Skeletal muscle satellite cell (primary cell): ENCODE measurements at regions not wholly inside any gene's neighbourhood (a gene's known extent, or its start where the extent isn't known, plus 50 kb on each side); places are given as distances from the start of the nearest gene placed in this dataset.

Source experiments
- H3K27me3 ChIP-seq: 2 replicates; pipeline ENCODE4 v1.7.0; 2013; ENCODE audit warnings: low read length; ENCODE audit not compliant: control insufficient read depth, insufficient read depth
- H3K36me3 ChIP-seq: 2 replicates; pipeline ENCODE4 v1.7.0; 2013; ENCODE audit warnings: mild to moderate bottlenecking, control low read depth, low read length; ENCODE audit not compliant: insufficient read depth
- H3K4me1 ChIP-seq: 2 replicates; pipeline ENCODE4 v1.7.0; 2013; ENCODE audit warnings: low read length; ENCODE audit not compliant: control insufficient read depth, insufficient read depth
- H3K4me2 ChIP-seq: 2 replicates; pipeline ENCODE4 v1.7.0; 2013; ENCODE audit warnings: mild to moderate bottlenecking, low read length
- H3K4me3 ChIP-seq: 2 replicates; pipeline ENCODE4 v1.7.0; 2013; ENCODE audit warnings: low read length
- H3K9ac ChIP-seq: 2 replicates; pipeline ENCODE4 v1.7.0; 2013; ENCODE audit warnings: mild to moderate bottlenecking, low read depth, low read length, moderate library complexity
- H3K9me3 ChIP-seq: replicated peaks from 2 replicates; pipeline ENCODE4 v1.7.0; 2013; ENCODE audit warnings: mild to moderate bottlenecking, control low read depth, low read length

DNA sequence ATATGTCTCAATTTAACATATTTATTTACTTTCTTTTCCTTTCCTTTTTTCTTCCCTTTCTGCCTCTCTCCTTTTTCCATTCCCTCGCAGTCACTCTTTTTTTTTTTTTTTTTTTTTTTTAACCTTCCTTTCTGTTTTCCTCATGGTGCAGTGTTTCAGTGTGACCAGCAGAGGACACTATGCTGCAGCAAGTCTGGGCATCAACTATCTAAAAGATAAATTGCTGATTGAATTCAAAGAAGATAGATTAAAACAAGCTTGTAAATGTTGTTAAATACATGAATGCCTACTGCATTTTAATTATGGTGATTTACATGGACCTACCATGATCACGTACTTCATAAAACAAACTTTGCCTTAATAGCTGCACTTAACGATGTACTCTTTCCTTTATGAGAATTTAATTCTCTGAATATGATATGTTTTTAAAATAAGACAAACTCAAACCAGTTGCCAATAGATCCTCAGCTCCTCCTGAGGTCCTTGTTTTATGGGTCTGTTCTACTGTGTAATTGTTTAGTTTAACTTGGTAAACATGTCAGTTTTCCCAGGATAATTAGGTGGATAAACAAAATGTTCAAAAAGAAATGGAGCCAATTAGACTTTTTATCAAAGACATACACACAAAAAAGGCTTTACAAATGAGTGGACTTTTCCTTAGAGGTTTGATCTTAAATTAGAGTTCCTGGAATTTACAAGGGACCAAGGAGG, 101.0 kb upstream of the AGR3 start:
- peak overlapping the region; percentile 36 for H3K4me2 ChIP-seq
- peak overlapping the region; percentile 37 for H3K9ac ChIP-seq
- H3K36me3 ChIP-seq, result no peaks in the 10 kb centered on the region
- H3K4me1 ChIP-seq, result peaks cover 29% of the 10 kb centered on the region
- H3K27me3 ChIP-seq, result no peaks in the 10 kb centered on the region
- H3K9me3 ChIP-seq, result no peaks in the 10 kb centered on the region
- no peak overlapping the region for H3K4me3 ChIP-seq

DNA sequence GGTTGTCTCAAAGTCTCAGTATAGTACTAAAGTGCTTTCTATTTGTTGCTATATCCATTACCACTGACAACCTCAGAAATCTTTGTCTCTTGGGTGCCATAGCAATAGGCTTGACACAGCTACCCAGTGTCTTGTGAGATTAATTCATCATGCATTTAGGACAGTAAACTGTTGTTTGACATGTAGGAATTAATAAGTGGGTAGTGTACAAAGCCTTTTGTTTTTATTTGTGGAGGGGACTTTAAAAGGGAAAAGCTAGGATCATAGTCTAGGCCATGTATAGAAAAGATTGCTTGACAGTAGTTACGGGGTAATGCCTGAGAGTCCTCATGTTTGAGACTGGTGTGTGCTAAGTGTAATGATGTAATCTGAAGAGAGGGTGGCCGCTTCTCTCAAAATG, 102.6 kb upstream of the AGR3 start:
- H3K9me3 ChIP-seq, result no peaks in the 10 kb centered on the region
- H3K27me3 ChIP-seq, result no peaks in the 10 kb centered on the region
- peaks cover 16% of the 10 kb centered on the region for H3K4me1 ChIP-seq
- no peak overlapping the region for H3K4me3 ChIP-seq
- no peak overlapping the region for H3K9ac ChIP-seq
- no peaks in the 10 kb centered on the region for H3K36me3 ChIP-seq
- H3K4me2 ChIP-seq, result no peak overlapping the region

DNA sequence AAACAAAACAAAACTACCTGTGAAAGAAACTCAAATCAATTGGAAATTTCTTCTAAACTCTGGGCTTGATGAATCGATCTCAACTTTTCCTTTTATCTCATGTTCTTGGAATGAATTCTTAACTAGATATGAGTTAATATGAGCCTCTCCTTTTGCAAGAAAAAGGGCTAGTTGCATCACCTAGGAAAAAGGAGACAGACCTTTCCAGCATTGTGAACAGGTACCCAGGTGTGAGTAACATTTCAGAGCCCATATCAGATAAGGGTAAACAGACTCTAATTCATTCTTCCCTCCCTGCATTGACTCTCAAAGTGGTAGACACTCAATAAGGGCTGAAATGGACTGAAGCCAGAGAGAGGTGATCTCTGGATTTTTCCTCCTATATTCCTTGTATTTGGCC, 103.8 kb upstream of the AGR3 start:
- Histone ChIP-seq H3K9ac (no peak overlapping the region), H3K27me3 (no peaks in the 10 kb centered on the region), H3K4me2 (no peak overlapping the region), H3K4me3 (no peak overlapping the region), H3K36me3 (no peaks in the 10 kb centered on the region), H3K9me3 (no peaks in the 10 kb centered on the region), H3K4me1 (peaks cover 19% of the 10 kb centered on the region)

DNA sequence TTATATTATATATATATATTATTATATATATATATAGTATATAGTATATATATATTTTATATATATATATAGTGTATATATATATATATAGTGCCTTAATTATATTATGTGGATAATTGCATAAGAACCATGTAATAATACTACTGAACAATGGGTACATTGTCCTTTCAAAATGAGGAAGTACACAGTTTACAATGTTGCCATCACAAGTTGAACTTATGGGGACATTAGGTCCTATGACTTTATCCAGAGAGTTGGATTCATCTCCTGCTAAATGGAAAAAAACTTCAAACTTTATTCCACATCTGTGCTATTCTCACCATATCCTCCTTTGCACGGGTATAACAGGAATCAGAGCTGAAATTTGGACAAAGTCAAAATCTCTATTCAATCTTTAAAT, 105.0 kb upstream of the AGR3 start:
- no peaks in the 10 kb centered on the region for H3K27me3 ChIP-seq
- H3K4me2 ChIP-seq, result no peak overlapping the region
- peaks cover 22% of the 10 kb centered on the region for H3K4me1 ChIP-seq
- no peaks in the 10 kb centered on the region for H3K36me3 ChIP-seq
- no peak overlapping the region for H3K4me3 ChIP-seq
- H3K9ac ChIP-seq, result no peak overlapping the region
- no peaks in the 10 kb centered on the region for H3K9me3 ChIP-seq

DNA sequence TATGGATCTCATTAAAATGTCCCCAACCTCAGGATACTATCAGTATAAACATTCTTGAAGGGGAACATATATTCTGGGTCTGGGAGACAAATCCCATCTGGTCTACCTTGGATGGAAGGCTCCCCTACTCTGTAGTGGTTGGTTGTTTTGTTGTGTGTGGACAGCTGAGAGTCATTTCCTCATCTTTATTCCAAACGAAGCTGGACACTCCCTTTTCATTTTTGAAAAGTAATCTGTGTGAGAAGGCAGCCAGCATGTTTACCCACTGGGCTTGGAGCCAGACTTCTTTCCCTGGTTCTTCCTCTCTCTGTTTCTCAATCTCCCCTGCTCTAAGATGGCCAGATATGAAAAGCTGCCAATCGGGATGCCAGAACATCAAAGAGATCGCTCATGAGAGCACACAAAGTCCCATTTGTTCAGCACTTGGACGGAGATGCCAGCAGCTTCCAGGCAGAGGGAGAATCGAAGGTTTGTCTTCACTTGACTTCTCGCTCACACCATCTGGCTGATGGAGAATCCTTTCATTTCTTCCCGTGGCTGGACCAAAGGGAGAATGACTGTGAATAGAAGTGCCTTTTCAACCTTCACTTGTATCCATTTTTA, 108.1 kb upstream of the AGR3 start:
- H3K4me3 ChIP-seq, result peak overlapping the region; percentile 62
- no peaks in the 10 kb centered on the region for H3K36me3 ChIP-seq
- H3K4me2 ChIP-seq, result peak overlapping the region; percentile 70
- no peaks in the 10 kb centered on the region for H3K9me3 ChIP-seq
- peak overlapping the region; percentile 50 for H3K9ac ChIP-seq
- H3K27me3 ChIP-seq, result no peaks in the 10 kb centered on the region
- peaks cover 15% of the 10 kb centered on the region for H3K4me1 ChIP-seq

DNA sequence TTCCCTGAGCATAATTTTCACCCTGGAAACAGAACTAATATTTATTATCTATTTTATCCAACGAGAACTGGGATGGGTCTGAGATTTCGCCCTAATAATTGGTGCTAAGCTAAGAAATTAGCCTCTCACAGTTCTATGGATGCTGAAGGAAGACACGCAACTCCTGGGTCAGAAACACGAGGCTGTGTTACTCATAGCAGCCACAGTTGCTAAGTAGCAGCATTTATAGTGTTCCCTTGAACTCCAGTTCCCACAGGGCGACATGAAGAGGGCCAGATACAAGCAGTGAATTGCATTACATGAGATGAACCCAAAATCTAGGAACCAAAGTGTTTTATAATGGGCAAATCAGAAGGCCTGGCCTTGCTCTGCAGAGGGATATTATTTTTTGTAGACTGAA, 109.8 kb upstream of the AGR3 start:
- H3K4me3 ChIP-seq, result no peak overlapping the region
- H3K4me1 ChIP-seq, result peaks cover 15% of the 10 kb centered on the region
- H3K4me2 ChIP-seq, result no peak overlapping the region
- H3K27me3 ChIP-seq, result no peaks in the 10 kb centered on the region
- no peak overlapping the region for H3K9ac ChIP-seq
- no peaks in the 10 kb centered on the region for H3K9me3 ChIP-seq
- no peaks in the 10 kb centered on the region for H3K36me3 ChIP-seq

DNA sequence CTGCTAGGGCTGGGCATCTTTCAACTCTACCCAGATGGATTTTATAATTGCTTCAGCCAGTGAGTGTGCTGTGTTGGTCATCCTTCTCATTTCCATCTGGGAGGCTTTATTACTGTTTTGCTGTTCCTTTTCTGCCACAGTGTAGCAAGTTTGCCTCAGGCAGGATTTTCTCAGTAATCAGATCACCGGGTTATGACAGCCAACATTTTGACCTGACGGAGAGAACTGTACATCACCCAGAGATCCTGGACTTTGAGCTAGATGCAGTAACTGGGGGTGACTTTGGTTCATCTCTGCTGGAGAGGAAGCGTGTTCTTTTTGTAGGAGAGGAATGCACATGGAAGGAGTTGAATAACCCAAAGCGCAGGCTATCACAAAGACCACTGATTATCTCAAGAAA, 111.8 kb upstream of the AGR3 start:
- no peaks in the 10 kb centered on the region for H3K27me3 ChIP-seq
- no peaks in the 10 kb centered on the region for H3K36me3 ChIP-seq

DNA sequence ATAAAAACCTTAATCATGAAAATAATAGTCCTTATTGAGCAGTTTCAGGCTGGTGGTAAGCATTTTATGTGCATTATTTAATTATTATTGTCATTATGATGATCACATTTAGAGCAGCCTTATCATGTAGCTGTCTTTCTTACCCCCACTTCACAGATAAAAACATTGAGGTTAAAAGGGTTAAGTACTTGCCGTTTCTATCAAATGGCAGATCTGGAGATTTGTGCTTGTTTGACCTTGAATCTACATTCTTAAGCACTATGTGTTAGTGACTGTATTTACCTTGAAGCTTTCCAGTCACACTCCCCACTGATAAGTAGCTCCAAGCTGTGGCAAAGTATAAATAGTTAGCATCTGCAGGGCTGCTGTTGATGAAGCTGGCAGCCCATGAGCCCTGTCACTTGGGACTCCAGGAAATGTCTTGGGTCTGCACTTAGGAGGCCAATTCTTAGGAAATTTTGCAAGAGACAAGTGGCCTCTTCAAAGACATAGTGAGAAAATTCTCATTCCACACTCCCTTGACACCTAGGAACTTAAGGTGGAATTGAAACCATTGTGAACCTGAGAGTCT, 116.8 kb upstream of the AGR3 start:
- Histone ChIP-seq H3K4me1 (no peaks in the 10 kb centered on the region), H3K4me3 (no peak overlapping the region), H3K4me2 (no peak overlapping the region), H3K9ac (no peak overlapping the region), H3K27me3 (no peaks in the 10 kb centered on the region), H3K36me3 (no peaks in the 10 kb centered on the region), H3K9me3 (no peaks in the 10 kb centered on the region)

More for the DNA sequence above, 111.8 kb upstream of the AGR3 start:
- Histone ChIP-seq H3K9me3 (no peaks in the 10 kb centered on the region), H3K4me2 (no peak overlapping the region), H3K4me1 (peaks cover 15% of the 10 kb centered on the region), H3K9ac (no peak overlapping the region), H3K4me3 (no peak overlapping the region)

DNA sequence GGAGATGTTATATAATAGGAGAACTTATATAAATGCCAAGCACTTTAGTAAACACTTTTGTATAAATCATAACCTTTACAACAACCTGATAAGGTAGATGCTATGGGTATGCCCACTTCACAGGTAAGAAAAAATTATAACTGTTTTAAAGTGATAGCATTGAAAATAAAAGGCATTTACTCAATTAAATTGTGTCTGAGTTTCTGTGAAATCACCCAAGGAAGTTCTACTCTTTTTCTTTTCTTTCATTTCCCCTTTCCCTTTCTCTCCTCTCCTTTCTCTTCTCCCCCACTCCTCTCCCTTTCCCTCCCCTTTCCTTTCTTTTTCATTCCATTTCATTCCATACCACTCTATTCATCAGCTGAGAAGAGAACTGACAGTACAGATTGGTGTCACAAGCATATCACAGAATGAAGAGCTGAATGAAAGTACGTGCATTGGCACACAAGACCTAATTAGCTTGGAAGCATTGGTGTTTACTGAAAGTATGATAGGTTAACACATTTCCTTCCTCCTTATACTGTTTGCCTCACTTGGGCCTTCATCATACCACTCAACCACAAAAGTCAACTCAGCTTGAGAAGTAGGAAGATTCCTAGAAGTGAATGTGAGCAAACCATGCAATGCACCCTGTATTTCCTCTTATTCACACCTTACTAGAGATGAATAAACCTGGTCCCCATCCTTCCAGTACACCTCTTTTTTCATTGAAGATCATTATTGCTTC, 117.9 kb upstream of the AGR3 start:
- Histone ChIP-seq H3K4me1 (no peaks in the 10 kb centered on the region), H3K4me2 (no peak overlapping the region), H3K4me3 (no peak overlapping the region), H3K9me3 (no peaks in the 10 kb centered on the region), H3K36me3 (no peaks in the 10 kb centered on the region), H3K27me3 (no peaks in the 10 kb centered on the region), H3K9ac (no peak overlapping the region)

DNA sequence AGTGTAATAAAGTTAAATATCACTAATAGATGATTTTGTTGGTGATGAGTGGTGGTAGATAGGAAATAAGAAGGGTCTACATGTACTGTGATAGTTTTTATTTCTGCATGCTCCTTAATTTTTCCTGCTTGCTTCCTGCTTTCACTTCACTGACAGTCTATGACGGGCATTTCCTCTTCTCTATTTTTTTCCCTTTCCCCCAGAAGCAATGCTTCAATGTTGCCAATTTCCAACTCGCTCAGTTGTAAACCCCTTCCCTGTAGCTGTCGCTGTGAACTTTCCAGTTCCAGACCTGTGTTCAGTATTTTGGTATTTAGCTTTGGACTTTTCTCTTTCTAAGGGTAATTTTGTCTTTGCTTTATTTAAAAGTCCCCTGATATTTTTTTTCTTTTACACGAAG, 123.5 kb upstream of the AGR3 start:
- H3K27me3 ChIP-seq, result no peaks in the 10 kb centered on the region
- H3K4me2 ChIP-seq, result no peak overlapping the region
- H3K36me3 ChIP-seq, result no peaks in the 10 kb centered on the region
- H3K9me3 ChIP-seq, result no peaks in the 10 kb centered on the region
- no peaks in the 10 kb centered on the region for H3K4me1 ChIP-seq
- no peak overlapping the region for H3K4me3 ChIP-seq
- H3K9ac ChIP-seq, result no peak overlapping the region

DNA sequence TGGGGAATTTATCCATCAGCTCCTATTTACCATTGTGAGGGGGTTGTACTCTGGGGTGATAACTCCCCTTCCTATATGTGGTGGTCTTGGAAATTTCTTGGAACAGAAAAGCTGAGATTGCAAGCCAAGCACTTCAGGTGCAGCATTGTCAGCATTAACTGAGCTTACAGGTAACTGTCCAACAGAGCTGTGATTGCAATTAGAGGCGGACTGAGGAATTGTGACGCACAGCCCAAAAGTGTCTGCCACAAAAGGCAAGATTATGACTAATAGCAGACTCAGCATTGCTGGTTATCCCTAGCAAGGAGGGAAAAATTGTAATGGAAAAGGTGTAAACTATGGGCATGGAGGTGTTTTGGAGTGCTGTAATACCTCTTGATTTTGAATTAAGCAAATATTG, 126.1 kb upstream of the AGR3 start:
- Histone ChIP-seq H3K9ac (no peak overlapping the region), H3K4me2 (no peak overlapping the region), H3K4me3 (no peak overlapping the region), H3K36me3 (no peaks in the 10 kb centered on the region), H3K9me3 (no peaks in the 10 kb centered on the region), H3K4me1 (peaks cover under 1% of the 10 kb centered on the region), H3K27me3 (no peaks in the 10 kb centered on the region)
